Psoas muscle (tissue), 7 donors: ENCODE measurements at regions not wholly inside any gene's neighbourhood (a gene's known extent, or its start where the extent isn't known, plus 50 kb on each side); places are given as distances from the start of the nearest gene placed in this dataset.

Experiments
- ATAC-seq, 4 donors: fragments of 200-7000 bp; cut with Tn5 transposase; one replicate each; pipeline ENCODE4 v1.9.1; 2020; ENCODE audit warnings: moderate library complexity in 3 of 4, mild to moderate bottlenecking in 2 of 4
- DNase-seq, 2 donors: peaks; one replicate each; pipeline ENCODE4 v3.0.0-alpha.2; 2020
- H3K27ac ChIP-seq: fragments of 200-600 bp; one replicate; pipeline ENCODE4 v1.8.0; 2022
- H3K27me3 ChIP-seq, 3 donors: fragments of 200-600 bp in 1 of 3; one replicate each; pipeline versions ENCODE4 v1.6.1 to v1.8.0; 2013 to 2022; ENCODE audit warnings: low read length in 2 of 3, mild to moderate bottlenecking in 2 of 3, moderate library complexity in 1 of 3; ENCODE audit not compliant: insufficient read depth in 3 of 3
- H3K36me3 ChIP-seq, 2 donors: fragments of 200-600 bp in 1 of 2; one replicate each; pipeline versions ENCODE4 v1.6.1 to v1.8.0; 2013 to 2022; ENCODE audit warnings: low read depth in 1 of 2, mild to moderate bottlenecking in 1 of 2, moderate library complexity in 1 of 2; ENCODE audit not compliant: insufficient read depth in 1 of 2
- H3K4me1 ChIP-seq: fragments of 200-600 bp; one replicate; pipeline ENCODE4 v1.8.0; 2022
- H3K4me3 ChIP-seq: fragments of 200-600 bp; one replicate; pipeline ENCODE4 v1.8.0; 2022; ENCODE audit warnings: mild to moderate bottlenecking
- H3K9me3 ChIP-seq: fragments of 200-600 bp; one replicate; pipeline ENCODE4 v1.8.0; 2022
- CTCF ChIP-seq: fragments of 200-600 bp; IDR thresholded peaks from one replicate; pipeline ENCODE4 v1.8.0; 2022; ENCODE audit warnings: antibody characterized with exemption
- WGBS, 3 donors: extraction: QIAGEN DNeasy Blood & Tissue Kit; methylation state at CpG; one replicate each; pipeline versions ENCODE4 v1.1.6 to v1.1.7; 2013; 5-methylcytosine and 5-hydroxymethylcytosine counted together
- intact Hi-C, 2 donors: fragments of 100-400 bp; cut with DNase I; formaldehyde crosslinking; loops; one replicate each; pipeline versions ENCODE4 v1.11.0 to v1.14.2; 2022
- donor health status: healthy with polysubstance abuse.
- donor health status: DM: no; HTN: no; CAD: no; lungs with moderate emphysema.
- donor health status: Bipolar disorder and iron deficiency.
- donor health status: healthy.
- donor health status: DM: yes; HTN: yes; CAD: no.
- donor health status: DM: no; HTN: no; CAD: no.
- donor health status: DM: yes; HTN: yes; CAD: no.

GRCh38 chr1:55339681-55340080, 124.5 kb upstream of the USP24 start:
- 82 to 95% (median 95%) methylated on average over 4 of the region's 4 CpGs for WGBS, 3 donors
- DNase-seq (no peak), ATAC-seq (no peak)
- Histone ChIP-seq H3K4me1 (no peaks in the 10 kb centered on the region), H3K27me3 (no peaks in the 10 kb centered on the region), H3K4me3 (no peak overlapping the region), H3K36me3 (no peaks in the 10 kb centered on the region), H3K27ac (no peak overlapping the region), H3K9me3 (no peaks in the 10 kb centered on the region)
- TF ChIP-seq CTCF = no peak
- intact Hi-C loops = loop anchor here in 1 of 2 donors (5.0 kb wide), 1 partner anchor 52 kb away; no protein-coding TSS in a partner anchor

GRCh38 chr1:55338448-55338820, 123.3 kb upstream of the USP24 start:
- intact Hi-C loops = loop anchor here in 1 of 2 donors (5.0 kb wide), 1 partner anchor 51 kb away; no protein-coding TSS in a partner anchor
- 69 to 78% (median 73%) methylated on average over 3 of the region's 3 CpGs for WGBS, 3 donors

GRCh38 chr1:55337801-55338447, 122.8 kb upstream of the USP24 start:
- 55 to 64% (median 55%) methylated on average over 5 of the region's 5 CpGs for WGBS, 3 donors
- ATAC-seq = peak in 1 of 4 donors; percentile 46
- H3K9me3 ChIP-seq = no peaks in the 10 kb centered on the region
- no peak overlapping the region for H3K27ac ChIP-seq
- H3K4me3 ChIP-seq = no peak overlapping the region
- no peaks in the 10 kb centered on the region for H3K27me3 ChIP-seq
- DNase-seq = no peak
- H3K36me3 ChIP-seq = no peaks in the 10 kb centered on the region
- peak; percentile 31 for TF ChIP-seq CTCF
- H3K4me1 ChIP-seq = no peaks in the 10 kb centered on the region
- intact Hi-C loops = loop anchor here in 1 of 2 donors (5.0 kb wide), 1 partner anchor 51 kb away; no protein-coding TSS in a partner anchor

More at GRCh38 chr1:55338448-55338820, 123.3 kb upstream of the USP24 start:
- DNase-seq (no peak), ATAC-seq (no peak)
- TF ChIP-seq CTCF = no peak
- H3K36me3 ChIP-seq = no peaks in the 10 kb centered on the region
- no peaks in the 10 kb centered on the region for H3K9me3 ChIP-seq
- no peaks in the 10 kb centered on the region for H3K27me3 ChIP-seq
- no peak overlapping the region for H3K4me3 ChIP-seq
- H3K4me1 ChIP-seq = no peaks in the 10 kb centered on the region
- H3K27ac ChIP-seq = no peak overlapping the region

GRCh38 chr1:55334797-55335196, 119.6 kb upstream of the USP24 start:
- WGBS, 3 donors = 84 to 91% (median 88%) methylated on average over 6 of the region's 6 CpGs
- DNase-seq = no peak
- ATAC-seq = peak in 1 of 4 donors; percentile 29
- no peak overlapping the region for H3K4me3 ChIP-seq
- no peak overlapping the region for H3K27ac ChIP-seq
- intact Hi-C loops = loop anchor here in 1 of 2 donors (5.0 kb wide), 1 partner anchor 47 kb away; no protein-coding TSS in a partner anchor
- no peak for TF ChIP-seq CTCF
- no peaks in the 10 kb centered on the region for H3K27me3 ChIP-seq
- H3K9me3 ChIP-seq = no peaks in the 10 kb centered on the region
- H3K4me1 ChIP-seq = no peaks in the 10 kb centered on the region
- no peaks in the 10 kb centered on the region for H3K36me3 ChIP-seq

- TF ChIP-seq CTCF = no peak
- H3K4me1 ChIP-seq = no peaks in the 10 kb centered on the region
- no peak overlapping the region for H3K27ac ChIP-seq
- WGBS, 3 donors = 64 to 73% (median 69%) methylated on average over 3 of the region's 3 CpGs
- H3K36me3 ChIP-seq = no peaks in the 10 kb centered on the region
- H3K27me3 ChIP-seq = no peaks in the 10 kb centered on the region
- DNase-seq (no peak), ATAC-seq (no peak)
- H3K4me3 ChIP-seq = no peak overlapping the region
- intact Hi-C loops = no loop called here
- no peaks in the 10 kb centered on the region for H3K9me3 ChIP-seq
Measured at GRCh38 chr1:55334160-55334559, 119.0 kb upstream of the USP24 start.
